ENCODE measurements at regions not wholly inside any gene's neighbourhood (a gene's known extent, or its start where the extent isn't known, plus 50 kb on each side); places are given as distances from the start of the nearest gene placed in this dataset.

GRCh38 chr14:87852107-87852506 is 140.9 kb downstream of the GALC start:
- Histone ChIP-seq H3K27ac (no peak overlapping the region), H3K4me1 (no peaks in the 10 kb centered on the region), H3K27me3 (no peaks in the 10 kb centered on the region), H3K4me3 (no peak overlapping the region), H3K9me3 (no peaks in the 10 kb centered on the region), H3K36me3 (no peaks in the 10 kb centered on the region)
- intact Hi-C loops (cut with DNase I; ENCODE audit: low total_unique reads) = no loop called here
- DNase-seq = no peak
- TF ChIP-seq CTCF (IDR thresholded peaks at IDR 0.05) = no peak

- intact Hi-C loops (cut with DNase I; ENCODE audit: low total_unique reads) = no loop called here
These were observed 141.8 kb downstream of the GALC start for GRCh38 chr14:87851190-87851589.

GRCh38 chr14:87847216-87847755 is 145.7 kb downstream of the GALC start:
- intact Hi-C loops (cut with DNase I; ENCODE audit: low total_unique reads) = no loop called here
- Histone ChIP-seq H3K9me3 (no peaks in the 10 kb centered on the region), H3K4me1 (no peaks in the 10 kb centered on the region), H3K36me3 (no peaks in the 10 kb centered on the region), H3K4me3 (no peak overlapping the region), H3K27me3 (no peaks in the 10 kb centered on the region), H3K27ac (no peak overlapping the region)
- TF ChIP-seq CTCF (IDR thresholded peaks at IDR 0.05) = no peak
- no peak for DNase-seq

More at GRCh38 chr14:87851190-87851589, 141.8 kb downstream of the GALC start:
- Histone ChIP-seq H3K36me3 (no peaks in the 10 kb centered on the region), H3K9me3 (no peaks in the 10 kb centered on the region), H3K27me3 (no peaks in the 10 kb centered on the region), H3K27ac (no peak overlapping the region), H3K4me3 (no peak overlapping the region), H3K4me1 (no peaks in the 10 kb centered on the region)
- no peak for TF ChIP-seq CTCF (IDR thresholded peaks at IDR 0.05)
- DNase-seq = no peak

GRCh38 chr14:87840906-87841305 is 152.1 kb downstream of the GALC start:
- DNase-seq = no peak
- Histone ChIP-seq H3K36me3 (no peaks in the 10 kb centered on the region), H3K27ac (no peak overlapping the region), H3K4me1 (no peaks in the 10 kb centered on the region), H3K4me3 (no peak overlapping the region), H3K27me3 (no peaks in the 10 kb centered on the region), H3K9me3 (no peaks in the 10 kb centered on the region)
- TF ChIP-seq CTCF (IDR thresholded peaks at IDR 0.05) = no peak
- intact Hi-C loops (cut with DNase I; ENCODE audit: low total_unique reads) = no loop called here

GRCh38 chr14:87838931-87839330 is 154.1 kb downstream of the GALC start:
- H3K27ac ChIP-seq = no peak overlapping the region
- intact Hi-C loops (cut with DNase I; ENCODE audit: low total_unique reads) = no loop called here
- H3K4me1 ChIP-seq = no peaks in the 10 kb centered on the region
- no peak for DNase-seq
- H3K27me3 ChIP-seq = no peaks in the 10 kb centered on the region
- TF ChIP-seq CTCF (IDR thresholded peaks at IDR 0.05) = no peak
- H3K36me3 ChIP-seq = no peaks in the 10 kb centered on the region
- no peak overlapping the region for H3K4me3 ChIP-seq
- H3K9me3 ChIP-seq = no peaks in the 10 kb centered on the region

- no peak for DNase-seq
These were observed 155.7 kb downstream of the GALC start for GRCh38 chr14:87837296-87837695.

More at GRCh38 chr14:87837296-87837695, 155.7 kb downstream of the GALC start:
- Histone ChIP-seq H3K27me3 (no peaks in the 10 kb centered on the region), H3K4me1 (no peaks in the 10 kb centered on the region), H3K36me3 (no peaks in the 10 kb centered on the region), H3K9me3 (no peaks in the 10 kb centered on the region), H3K27ac (no peak overlapping the region), H3K4me3 (no peak overlapping the region)
- no peak for TF ChIP-seq CTCF (IDR thresholded peaks at IDR 0.05)
- intact Hi-C loops (cut with DNase I; ENCODE audit: low total_unique reads) = no loop called here
